ENCODE measurements at regions not wholly inside any gene's neighbourhood (a gene's known extent, or its start where the extent isn't known, plus 50 kb on each side); places are given as distances from the start of the nearest gene placed in this dataset.

DNA sequence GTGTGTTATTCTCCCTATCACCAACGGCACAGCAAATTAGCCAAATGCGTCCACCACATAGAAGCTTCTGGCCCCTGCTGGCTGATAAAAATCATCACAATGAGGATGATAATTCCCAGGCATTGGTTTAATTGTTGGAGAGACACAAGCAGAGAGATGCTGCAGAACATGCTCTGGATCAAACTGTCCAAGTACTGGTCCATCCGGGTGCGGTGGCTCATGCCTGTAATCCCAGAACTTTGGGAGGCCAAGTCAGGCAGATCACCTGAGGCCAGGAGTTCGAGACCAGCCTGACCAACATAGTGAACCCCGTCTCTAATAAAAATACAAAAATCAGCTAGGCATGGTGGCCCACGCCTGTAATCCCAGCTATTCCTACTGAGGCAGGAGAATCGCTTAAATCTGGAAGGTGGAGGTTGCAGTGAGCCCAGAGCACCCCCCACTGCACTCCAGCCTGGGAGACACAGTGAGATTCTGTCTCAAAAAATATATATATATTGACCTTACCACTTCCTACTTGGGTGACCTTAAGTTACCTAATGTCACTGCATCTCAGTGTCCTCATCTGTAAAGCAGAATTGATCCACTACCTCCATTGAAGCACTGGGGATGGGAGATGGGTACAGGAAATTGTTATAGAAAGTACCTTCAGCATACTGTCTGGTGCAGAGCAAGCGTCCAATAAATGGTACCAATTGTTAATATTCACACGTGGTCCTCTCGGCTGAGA is 83.7 kb upstream of the EGLN3 start:
- no peak for DNase-seq

DNA sequence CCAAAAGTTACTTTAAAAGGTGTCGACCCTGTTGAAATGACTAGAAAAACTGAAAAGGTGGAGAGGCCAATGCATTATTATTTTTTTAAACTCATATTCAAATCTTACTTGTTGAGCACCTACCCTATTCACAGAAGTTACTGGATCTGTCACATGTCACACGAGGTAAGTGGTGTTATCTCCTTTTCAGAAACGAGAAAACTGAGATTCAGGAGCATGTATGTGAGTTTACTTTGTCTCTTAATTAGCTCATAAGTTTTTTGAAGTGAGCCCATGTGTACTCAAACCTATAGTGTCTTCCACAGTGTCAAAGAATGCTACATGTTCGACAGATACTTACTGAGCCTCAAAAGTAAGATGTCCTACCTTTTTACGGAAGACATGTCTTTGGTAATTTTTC is 81.8 kb upstream of the EGLN3 start:
- DNase-seq, result no peak

DNA sequence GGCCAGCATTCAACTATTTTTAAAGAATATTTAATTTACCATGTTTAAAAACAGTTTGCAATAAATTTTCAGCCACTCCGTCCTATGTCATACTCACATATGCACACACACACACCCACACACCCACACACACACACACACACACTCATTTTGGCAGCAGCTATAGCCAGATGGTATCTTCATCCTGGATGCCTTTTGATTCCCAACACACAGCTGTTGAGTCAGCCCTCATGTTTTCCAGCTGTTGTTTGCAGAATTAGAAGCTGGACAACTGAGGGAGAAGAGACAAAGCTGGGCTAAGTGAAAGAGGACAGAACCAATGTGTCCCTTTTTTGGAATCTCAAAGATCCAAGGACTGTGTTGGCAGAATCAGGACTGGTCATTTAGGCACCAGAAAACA is 80.0 kb upstream of the EGLN3 start:
- DNase-seq, result no peak

DNA sequence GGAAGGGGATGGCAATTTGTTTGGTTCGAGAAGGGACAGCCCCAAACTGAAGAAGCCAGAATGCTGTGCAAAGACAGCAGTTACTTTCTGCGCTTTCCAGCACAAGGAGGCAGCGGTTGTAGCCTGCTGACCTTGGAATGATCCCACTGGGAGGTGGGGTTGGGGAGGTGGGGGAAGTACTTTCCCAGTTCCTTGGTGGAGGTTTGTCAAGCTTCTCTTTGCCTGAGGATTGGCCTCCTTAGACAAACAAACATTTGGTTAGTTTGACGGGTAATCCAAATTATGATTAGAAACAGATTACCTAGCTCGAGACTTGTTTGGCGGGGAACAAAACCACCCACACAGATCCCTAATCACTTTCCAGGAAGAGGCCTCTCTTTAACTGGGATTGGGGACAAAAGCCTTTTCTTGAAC is 79.1 kb upstream of the EGLN3 start:
- DNase-seq, result no peak

DNA sequence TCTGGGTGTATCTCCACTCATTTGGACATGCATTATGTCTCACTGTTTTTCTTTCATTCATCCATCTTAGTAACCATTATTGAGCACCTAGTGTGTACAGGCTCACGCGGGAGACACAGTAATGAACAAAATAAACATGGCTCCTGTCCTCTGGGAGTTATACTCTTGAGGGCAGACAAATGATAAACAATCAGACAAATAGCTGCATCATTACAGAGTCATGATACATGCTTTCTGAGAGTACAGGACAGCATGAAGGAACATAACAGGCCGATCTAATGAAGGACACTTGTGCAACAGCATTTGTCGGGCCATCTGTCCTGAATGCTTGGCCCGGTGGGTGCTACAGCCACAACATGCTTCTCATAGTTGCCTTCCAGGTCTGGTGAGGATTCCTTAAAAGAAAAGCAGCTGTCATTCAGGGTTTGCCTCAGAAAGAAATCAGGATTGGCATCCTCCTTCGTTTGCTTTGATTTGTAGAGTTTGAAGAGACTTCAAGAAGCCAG is 77.2 kb upstream of the EGLN3 start:
- no peak for DNase-seq

DNA sequence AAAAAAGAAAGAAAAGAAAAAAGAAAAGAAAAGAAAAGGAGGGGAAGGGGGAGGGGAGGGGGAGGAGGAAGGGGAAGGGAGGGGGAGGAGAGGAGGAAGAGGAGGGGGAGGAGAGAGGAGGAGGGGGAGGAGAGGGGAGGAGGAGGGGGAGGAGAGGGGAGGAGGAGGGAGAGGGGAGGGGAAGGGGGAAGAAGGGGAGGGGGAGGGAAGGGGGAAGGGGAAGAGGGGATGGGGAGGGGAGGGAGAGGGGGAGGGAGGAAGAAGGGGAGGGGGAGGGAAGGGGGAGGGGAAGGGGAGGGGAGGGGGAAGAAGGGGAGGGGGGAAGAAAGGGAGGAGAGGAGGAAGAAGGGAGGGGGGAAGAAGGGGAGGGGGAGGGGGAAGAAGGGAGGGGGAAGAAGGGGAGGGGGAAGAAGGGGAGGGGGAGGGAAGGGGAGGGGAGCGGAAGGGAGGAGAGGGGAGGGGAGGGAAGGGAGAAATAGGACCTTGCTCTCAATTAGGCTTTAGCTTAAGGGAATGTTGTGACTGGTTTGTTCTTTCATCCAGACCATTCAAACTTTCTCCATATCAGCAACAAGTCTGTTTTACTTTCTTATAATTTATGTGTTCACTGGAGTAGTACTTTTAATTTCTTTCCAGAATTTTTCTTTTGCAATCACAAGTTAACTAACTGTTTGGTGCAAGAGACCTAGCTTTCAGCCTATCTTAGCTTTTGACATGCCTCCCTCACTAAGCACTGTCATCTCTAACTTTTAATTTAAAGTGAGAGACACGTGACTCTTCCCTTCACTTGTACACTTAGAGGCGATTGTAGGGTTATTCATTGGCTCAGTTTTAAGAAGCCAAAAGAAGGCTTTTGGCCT is 76.5 kb upstream of the EGLN3 start:
- DNase-seq, result no peak

DNA sequence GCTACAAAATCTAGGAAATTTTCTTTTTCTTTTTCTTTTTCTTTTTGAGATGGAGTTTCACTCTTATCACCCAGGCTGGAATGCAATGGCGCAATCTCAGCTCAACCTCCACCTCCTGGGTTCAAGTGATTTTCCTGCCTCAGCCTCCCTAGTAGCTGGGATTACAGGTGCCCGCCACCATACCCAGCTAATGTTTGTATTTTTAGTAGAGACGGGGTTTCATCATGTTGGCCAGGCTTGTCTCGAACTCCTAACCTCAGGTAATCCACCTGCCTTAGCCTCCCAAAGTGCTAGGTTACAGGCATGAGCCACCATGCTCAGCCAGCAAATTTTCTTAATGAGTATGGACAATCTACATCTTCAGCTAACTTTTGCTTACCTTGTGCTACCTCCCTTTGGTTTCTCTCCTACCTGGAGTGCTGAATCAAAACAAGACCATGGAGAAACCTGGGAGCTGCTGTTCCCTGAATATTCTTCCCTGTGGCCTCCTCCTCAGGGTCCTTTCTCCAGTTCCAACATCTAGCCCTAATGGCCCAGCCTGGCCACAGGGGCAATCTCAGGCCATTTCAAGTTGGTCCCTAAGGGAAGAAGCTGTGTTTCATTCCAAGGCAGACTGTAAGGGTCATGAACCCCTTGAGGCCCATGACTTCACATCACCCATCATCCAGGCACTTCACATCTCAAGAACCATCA is 74.6 kb upstream of the EGLN3 start:
- no peak for DNase-seq

DNA sequence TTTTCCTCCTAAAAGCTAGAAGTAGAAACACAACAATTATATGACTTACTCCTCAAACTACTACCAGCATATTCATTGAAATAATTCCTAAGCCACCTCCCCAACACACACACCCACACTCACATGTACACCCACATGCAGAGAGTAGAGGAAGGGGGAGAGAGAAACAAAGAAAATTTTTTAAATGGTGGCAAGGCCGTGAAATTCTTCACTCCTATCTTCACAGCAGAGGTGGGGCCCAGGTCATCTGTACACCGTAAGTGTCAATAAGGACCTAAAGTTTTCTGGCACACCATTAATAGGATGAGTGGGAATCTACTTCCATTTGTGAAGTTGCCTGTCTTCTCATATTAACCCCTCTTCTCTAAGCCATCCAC is 73.9 kb upstream of the EGLN3 start:
- no peak for DNase-seq

DNA sequence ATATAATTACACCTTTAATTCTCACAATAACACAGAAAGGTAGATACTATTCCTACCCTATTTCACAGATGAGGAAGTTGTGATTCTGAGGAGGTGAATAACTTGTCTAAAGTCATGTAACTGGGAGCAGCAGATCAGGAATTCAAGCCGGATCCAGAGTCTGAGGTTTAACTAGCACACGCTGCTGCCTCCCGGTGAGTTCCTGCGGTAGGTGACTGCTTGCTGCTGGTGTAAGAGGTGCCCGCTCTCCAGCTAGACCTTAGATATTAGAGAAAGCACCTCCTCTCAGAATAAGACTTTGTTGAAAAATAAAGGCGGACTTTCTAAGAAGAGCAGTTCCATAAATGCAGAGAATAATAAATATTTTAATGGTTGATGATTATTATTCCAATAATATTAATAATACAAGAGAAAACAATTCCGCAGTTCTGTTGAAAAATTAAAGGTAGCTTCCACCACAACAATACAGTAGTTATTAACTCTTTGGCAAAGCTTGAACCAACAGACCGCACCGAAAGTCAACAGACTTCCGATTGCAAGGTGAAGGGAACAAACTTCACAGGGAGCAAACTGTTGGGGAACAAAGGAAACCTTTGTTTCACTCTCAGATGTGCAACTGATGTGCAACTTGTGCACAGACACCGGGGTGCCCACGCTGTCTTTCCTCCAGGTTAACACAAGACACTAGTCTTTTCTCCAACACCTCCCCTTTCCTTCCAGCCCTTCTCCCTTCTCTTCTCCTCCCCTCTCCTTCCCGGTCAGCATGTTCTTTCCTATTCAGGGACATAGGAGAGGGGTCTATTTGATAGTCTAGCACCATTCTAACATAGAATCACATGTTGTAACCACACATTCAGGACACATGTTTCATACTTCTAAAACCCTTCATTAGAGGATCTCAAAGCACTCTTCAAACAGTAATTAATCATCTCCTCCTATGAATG is 73.2 kb upstream of the EGLN3 start:
- DNase-seq, result no peak

DNA sequence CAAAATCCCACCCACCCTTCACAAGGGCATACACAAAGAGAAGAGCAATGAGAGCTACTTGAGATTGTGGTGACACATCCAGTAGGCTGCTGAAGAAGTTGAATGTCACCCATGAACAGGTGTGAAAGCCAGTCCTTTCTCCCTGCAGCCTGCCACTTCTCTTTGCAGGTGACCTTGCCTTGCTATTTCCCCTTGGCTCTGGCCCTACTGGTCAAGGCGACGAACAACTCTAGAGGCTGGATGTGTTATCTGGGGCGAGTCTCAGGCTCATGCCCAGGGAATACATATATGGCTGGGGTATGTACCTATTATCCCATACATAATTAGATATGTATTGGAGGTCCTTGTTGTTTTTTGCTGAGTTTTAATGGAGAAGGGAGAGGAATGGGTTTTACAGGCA is 70.2 kb upstream of the EGLN3 start:
- no peak for DNase-seq

DNA sequence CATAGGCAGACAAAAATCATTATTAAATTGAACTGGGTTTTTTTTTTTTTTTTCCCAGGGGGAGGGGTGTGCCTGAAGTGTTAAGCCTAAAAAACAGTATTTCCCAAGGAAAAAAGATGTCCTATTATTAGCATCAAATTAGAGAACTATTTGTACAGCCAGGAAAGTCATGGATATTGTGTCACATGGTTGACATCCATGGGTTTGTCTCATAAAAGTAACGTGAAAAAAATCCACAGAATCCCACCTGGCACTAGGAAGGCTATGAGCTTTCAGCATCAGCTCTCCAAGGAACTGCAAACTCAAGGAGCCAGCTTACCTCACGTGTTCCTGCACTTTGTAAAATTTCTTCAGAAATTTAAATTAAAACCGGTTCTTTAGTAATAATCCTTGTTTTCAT is 69.1 kb upstream of the EGLN3 start:
- no peak for DNase-seq

DNA sequence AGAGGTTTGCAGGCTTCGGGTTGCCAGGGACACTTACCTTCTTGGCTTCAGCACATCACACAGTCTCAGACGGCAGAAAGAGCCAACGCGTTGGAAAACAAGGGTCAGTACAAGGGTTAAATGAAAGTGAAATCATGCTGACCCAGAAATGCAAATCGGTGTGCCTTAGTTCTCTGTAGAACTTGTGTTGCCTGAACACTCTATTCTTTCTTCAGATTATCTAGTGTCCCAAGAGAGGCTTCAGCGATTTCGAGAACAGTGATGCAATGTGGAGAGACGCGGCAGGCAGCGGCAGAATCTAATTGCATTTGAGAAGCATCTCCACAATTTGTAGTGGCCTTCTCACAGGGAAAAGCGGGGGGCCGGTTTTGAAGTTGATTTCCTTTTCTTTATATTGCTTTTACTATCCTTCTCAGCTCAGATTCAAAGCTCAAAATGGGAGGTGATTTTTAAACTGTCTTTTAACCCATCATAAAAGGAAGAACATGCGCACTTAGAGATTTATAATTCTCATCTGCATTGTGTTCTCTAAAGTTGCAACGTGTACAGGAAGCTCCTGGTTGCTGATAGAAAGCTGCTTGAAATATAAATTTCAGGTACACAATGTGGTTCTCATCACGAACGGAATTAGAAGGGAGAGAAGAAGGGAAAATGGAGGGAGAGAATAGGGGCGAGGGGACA is 67.8 kb upstream of the EGLN3 start:
- DNase-seq, result no peak

DNA sequence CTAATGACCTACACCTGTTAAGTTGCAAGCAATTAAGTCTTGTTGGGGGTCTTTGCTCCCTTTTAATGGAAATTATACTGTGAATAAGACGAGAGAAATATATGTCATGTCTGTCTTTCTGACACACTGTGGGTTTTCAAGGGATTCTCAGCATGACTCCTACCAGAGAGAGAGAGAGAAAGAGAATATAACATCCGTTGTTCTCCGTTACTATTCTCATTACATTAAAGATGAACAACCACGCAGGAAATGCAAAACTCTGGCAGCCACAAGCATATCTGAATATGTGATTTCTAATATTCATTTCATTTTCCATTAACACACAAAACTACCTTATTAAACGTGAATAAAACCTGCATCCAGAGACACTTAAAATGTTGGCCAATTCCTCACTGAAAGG is 67.3 kb upstream of the EGLN3 start:
- DNase-seq, result no peak

DNA sequence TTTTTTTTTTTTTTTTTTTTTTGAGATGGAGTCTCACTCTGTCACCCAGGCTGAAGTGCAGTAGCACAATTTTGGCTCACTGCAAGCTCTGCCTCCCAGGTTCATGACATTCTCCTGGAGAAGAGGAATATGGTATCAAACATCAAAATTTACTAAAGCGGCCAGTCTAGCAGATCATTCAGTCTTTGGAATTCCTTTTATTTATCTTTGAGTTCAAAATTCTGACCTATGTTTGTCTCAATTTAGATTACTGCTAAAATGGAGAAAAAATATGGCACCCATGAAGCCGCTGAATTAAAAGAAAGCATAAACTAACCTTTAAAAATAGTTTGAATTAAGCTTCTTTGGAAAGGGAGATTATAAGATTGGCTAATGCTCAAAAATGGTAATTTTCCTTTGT is 64.5 kb upstream of the EGLN3 start:
- no peak for DNase-seq

DNA sequence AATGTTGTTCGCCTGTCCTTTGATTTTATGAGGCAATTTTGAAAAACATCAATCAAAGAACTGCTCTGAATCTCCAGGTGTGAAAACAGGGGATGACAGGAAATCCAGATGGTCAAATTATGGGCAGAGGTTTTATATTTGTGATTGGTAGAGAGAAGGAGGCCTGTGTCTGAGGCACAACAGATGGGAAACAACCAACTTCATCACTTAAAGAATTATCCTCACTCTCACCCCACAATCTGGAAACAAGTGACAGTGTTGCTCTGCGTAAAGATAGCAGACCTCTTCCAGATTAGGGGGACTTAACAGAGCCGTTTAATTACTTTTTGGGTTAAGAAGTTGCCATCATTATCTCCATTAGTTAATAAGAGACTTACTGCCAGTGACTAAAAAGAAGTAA is 64.1 kb upstream of the EGLN3 start:
- DNase-seq, result no peak

DNA sequence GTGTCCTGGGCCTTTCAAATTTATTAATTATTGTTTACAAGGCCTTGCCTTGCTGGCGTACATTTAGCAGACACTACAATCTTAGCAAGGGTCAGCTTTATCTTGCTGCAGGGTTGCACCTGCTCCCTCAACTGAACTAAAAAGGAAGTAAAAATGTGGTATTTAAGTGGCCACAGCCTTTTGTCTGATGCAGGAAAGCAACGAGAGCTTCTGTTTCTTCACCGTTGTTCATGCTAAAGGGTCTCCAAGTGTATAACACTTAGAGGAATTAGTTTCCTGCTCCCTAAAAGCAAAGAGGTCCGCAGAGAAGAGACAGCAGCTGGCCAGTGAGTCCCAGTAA is 62.8 kb upstream of the EGLN3 start:
- DNase-seq, result no peak

DNA sequence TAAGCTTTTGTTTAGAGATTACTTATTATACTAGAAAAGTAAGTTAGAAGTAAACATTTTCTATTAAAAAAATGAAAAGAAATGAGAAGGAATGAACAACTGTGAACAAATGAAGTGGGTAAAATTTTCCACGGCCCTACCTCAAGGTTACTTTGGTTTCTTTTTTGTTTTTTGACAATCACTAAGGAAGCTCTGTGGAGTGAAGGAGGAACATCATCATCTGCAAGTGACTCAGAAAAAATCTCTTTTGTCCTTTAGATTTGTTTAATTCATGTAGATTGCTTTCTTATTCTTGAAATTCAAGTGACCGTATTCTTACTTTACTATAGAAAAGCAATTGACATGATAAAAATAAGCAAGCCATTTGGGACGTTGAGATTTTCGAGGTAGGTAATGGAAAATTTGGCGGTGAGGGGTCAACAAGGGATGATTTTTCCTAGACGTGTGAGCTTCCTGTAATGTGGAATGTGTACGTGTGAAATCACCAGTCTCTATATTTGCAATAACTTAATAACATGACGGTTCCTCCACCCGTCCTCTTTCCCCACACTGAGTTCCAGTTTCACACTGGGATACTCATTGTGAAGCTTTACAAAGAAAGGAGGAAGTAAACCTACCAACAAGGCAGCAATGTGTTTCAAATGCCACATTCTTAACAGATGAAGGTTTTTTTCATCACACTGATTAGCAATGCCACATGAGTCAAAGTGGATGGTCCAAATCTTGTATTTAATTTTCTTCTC is 62.3 kb upstream of the EGLN3 start:
- DNase-seq, result no peak

DNA sequence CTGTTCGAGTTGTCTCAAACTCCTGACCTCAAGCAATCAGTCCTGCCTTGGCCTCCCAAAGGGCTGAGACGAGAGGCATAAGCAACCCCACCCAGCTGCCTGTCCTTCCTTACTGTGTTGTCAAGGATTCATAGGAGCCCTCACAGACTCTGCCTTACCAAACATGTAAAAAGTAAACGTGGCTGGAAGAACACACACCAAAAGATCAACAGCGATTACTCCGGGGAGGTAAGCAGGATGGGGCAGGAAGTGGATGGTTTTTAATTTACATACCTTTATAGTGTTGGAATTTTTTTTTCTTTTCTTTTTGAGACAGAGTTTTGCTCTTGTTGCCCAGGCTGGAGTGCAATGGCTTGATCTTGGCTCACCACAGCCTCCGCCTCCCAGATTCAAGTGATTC is 61.5 kb upstream of the EGLN3 start:
- DNase-seq, result no peak

DNA sequence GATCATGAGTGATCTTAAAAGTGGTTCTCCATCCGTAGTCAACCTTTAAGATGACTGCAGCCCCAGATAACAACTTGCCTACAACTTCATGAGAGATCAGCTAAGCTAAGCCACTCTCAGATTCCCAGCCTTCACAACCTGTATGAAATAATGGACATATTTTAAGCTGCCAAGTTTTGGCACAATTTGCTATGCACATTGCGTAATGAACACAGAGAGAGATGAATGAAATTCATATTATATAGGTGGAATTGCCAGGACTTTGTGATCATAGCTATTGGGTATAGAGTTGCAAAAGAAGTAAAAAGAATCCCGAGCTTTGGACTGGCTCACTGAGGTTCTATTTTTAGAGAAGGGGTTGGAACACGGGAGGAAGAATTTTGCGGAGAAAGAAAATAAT is 59.1 kb upstream of the EGLN3 start:
- DNase-seq, result no peak

DNA sequence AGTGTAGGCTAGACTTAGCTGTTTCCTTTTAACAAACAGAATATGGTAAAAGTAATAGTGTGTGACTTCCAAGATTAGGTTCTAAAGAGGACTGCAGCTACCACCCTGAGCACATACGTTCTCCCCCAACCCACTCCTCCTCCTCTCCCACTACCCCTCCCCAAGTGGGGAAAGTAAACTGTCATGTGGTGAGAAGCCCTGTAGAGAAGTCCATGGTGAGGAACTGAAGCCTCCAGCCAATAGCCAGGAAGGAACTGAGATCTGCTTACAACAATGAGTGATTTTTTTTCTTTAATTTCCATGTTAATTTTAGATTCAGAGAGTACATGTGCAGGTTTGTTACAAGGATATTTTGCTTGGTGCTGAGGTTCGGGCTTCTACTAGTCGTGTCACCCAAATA is 57.0 kb upstream of the EGLN3 start:
- no peak for DNase-seq

DNA sequence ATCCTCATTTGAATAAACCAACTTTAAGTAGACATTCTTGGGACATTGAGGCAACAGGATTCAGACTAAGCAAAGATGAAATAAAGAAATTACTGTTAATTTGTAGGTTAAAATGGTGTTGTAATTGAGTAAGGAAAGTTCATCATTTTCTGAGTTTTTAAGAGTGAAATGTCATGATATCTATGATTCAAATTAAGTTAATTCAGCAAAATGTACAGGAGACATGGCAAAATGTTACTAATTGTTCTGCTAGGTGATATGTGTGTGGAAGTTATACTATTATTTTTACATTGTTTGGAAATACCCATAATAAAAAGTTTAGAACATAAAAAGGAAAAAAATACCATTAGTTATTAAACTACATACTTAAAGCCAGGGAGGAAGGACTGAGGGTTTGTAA is 55.0 kb upstream of the EGLN3 start:
- no peak for DNase-seq
